ENCODE measurements at regions not wholly inside any gene's neighbourhood (a gene's known extent, or its start where the extent isn't known, plus 50 kb on each side); places are given as distances from the start of the nearest gene placed in this dataset.

DNA sequence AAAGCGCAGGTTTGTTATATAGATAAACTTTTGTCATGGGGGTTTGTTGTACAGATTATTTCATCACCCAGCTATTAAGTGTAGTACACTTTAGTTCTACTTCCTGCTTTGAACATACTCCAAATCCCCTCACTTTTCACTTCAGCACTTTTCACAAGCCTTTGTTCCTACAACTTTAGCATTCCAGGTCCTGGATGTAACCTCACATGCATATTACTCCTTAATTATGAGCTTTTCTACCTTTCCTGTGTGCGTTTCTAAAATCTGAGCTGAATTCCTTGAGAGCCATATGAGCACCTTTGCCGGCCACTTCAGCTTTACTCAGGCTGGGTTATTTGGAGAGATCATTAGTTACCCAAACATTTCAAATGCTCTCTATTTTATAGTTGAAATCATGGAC lies 179.2 kb upstream of the TNFAIP3 start:
- intact Hi-C loops (cut with micrococcal nuclease; ENCODE audit: unreplicated experiment), result no loop called here

DNA sequence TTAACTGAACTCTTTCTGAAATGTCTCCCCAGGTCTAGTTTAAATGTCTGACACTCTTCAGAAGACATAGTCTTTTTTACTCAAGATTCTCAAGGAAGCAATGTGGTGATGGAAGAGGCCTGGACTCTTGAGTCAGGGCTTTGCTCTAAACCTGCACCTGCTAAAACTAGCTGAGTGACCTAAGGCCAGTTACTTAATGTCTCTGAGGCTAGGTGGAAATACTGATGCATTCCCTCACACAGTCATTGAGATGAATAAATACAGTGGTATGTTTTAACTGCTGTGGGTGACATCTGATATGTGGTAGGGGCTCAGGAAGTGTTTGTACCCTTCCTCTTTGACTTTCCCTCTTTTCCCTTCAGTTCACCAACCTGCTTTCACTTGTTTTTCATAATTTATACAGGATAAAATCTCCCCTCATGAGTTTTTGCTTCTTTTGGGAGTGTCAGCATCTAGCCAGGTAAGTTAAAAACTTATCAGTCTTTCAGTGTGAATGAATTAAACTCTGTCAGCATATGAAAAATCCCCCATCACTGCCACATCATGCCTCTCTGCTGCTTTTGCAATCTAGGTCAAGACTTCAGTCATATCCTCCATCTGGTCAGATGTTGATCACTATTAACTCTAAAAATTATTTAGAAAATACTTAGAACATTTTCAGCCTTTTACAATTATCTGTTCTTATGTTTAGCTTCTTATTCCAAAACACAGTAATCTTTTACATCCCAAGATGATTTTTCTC lies 178.7 kb upstream of the TNFAIP3 start:
- Histone ChIP-seq H3K4me3 (ENCODE audit: low read depth in 2 of 2, low read length in 2 of 2) (no peak overlapping the region), H3K27ac (ENCODE audit: low read length) (no peak overlapping the region), H3K36me3 (ENCODE audit: control insufficient read depth, insufficient read depth, low read length) (no peaks in the 10 kb centered on the region), H3K4me1 (ENCODE audit: control insufficient read depth, insufficient read depth, low read length) (no peaks in the 10 kb centered on the region), H3K27me3 (ENCODE audit: control insufficient read depth, insufficient read depth, low read length) (no peaks in the 10 kb centered on the region; the same call in 1 of the 2 replicates), H3K9me3 (ENCODE audit: control insufficient read depth, insufficient read depth, low read depth, low read length) (no peaks in the 10 kb centered on the region)
- TF ChIP-seq POLR2AphosphoS5 (IDR thresholded peaks at IDR 0.05; ENCODE audit: low read depth, low read length), result no peak
- TF ChIP-seq SIN3A (IDR thresholded peaks at IDR 0.05; ENCODE audit: borderline replicate concordance, insufficient read depth, low read depth, low read length), result no peak
- TF ChIP-seq, protein P1, sequence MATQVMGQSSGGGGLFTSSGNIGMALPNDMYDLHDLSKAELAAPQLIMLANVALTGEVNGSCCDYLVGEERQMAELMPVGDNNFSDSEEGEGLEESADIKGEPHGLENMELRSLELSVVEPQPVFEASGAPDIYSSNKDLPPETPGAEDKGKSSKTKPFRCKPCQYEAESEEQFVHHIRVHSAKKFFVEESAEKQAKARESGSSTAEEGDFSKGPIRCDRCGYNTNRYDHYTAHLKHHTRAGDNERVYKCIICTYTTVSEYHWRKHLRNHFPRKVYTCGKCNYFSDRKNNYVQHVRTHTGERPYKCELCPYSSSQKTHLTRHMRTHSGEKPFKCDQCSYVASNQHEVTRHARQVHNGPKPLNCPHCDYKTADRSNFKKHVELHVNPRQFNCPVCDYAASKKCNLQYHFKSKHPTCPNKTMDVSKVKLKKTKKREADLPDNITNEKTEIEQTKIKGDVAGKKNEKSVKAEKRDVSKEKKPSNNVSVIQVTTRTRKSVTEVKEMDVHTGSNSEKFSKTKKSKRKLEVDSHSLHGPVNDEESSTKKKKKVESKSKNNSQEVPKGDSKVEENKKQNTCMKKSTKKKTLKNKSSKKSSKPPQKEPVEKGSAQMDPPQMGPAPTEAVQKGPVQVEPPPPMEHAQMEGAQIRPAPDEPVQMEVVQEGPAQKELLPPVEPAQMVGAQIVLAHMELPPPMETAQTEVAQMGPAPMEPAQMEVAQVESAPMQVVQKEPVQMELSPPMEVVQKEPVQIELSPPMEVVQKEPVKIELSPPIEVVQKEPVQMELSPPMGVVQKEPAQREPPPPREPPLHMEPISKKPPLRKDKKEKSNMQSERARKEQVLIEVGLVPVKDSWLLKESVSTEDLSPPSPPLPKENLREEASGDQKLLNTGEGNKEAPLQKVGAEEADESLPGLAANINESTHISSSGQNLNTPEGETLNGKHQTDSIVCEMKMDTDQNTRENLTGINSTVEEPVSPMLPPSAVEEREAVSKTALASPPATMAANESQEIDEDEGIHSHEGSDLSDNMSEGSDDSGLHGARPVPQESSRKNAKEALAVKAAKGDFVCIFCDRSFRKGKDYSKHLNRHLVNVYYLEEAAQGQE (IDR thresholded peaks at IDR 0.05; ENCODE audit: insufficient read depth in 1 of 2, low read depth in 2 of 2, low read length in 1 of 2), result no peak
- no peak for TF ChIP-seq CTCF (IDR thresholded peaks at IDR 0.05)
- no peak for TF ChIP-seq TCF7L2 (IDR thresholded peaks at IDR 0.05; ENCODE audit: low read depth, low read length)
- ChIA-PET POLR2A (no interaction called here), CTCF (no interaction called here)
- DNase-seq (ENCODE audit: low read depth, low spot score) (no peak), ATAC-seq (no peak)
- intact Hi-C loops (cut with micrococcal nuclease; ENCODE audit: unreplicated experiment) (no loop called here), in situ Hi-C loops (cut with HindIII; ENCODE audit: low pct_unique_long_range_greater_than_20kb, low sequenced_read_pairs) (no loop called here)
- BruUV-seq (replicated peaks), result no TSS peak

More for the DNA sequence above, 179.2 kb upstream of the TNFAIP3 start:
- ChIA-PET CTCF (no interaction called here), POLR2A (no interaction called here)
- H3K4me1 ChIP-seq (ENCODE audit: control insufficient read depth, insufficient read depth, low read length), result no peaks in the 10 kb centered on the region
- H3K27ac ChIP-seq (ENCODE audit: low read length), result no peak overlapping the region
- no peak overlapping the region for H3K4me3 ChIP-seq (ENCODE audit: low read depth in 2 of 2, low read length in 2 of 2)
- no peak for ATAC-seq
- TF ChIP-seq CTCF (IDR thresholded peaks at IDR 0.05) (no peak), TCF7L2 (IDR thresholded peaks at IDR 0.05; ENCODE audit: low read depth, low read length) (no peak), POLR2AphosphoS5 (IDR thresholded peaks at IDR 0.05; ENCODE audit: low read depth, low read length) (no peak), SIN3A (IDR thresholded peaks at IDR 0.05; ENCODE audit: borderline replicate concordance, insufficient read depth, low read depth, low read length) (no peak)
- TF ChIP-seq, protein P1 (IDR thresholded peaks at IDR 0.05; ENCODE audit: insufficient read depth in 1 of 2, low read depth in 2 of 2, low read length in 1 of 2), result no peak
- no peaks in the 10 kb centered on the region; the same call in 1 of the 2 replicates for H3K27me3 ChIP-seq (ENCODE audit: control insufficient read depth, insufficient read depth, low read length)
- no peaks in the 10 kb centered on the region for H3K9me3 ChIP-seq (ENCODE audit: control insufficient read depth, insufficient read depth, low read depth, low read length)
- no peak for DNase-seq (ENCODE audit: low read depth, low spot score)
- in situ Hi-C loops (cut with HindIII; ENCODE audit: low pct_unique_long_range_greater_than_20kb, low sequenced_read_pairs), result no loop called here
- no TSS peak for BruUV-seq (replicated peaks)
- H3K36me3 ChIP-seq (ENCODE audit: control insufficient read depth, insufficient read depth, low read length), result no peaks in the 10 kb centered on the region

All from Panc1 (cell line).